Right lobe of liver (tissue), 6 donors: ENCODE measurements at regions not wholly inside any gene's neighbourhood (a gene's known extent, or its start where the extent isn't known, plus 50 kb on each side); places are given as distances from the start of the nearest gene placed in this dataset.
"Not testable (repeated sequence)": the region's sequence is repeated elsewhere in the genome, so short reads cannot be mapped to it uniquely, and the experiment has no call there.

Experiments
- ATAC-seq, 4 donors: fragments of 200-7000 bp; cut with Tn5 transposase; one replicate each; pipeline ENCODE4 v1.9.1; 2020; ENCODE audit warnings: mild to moderate bottlenecking in 4 of 4, moderate library complexity in 4 of 4
- DNase-seq, 3 donors: peaks; one replicate each; pipeline ENCODE4 v3.0.0-alpha.2; 2020
- H3K27ac ChIP-seq, 3 donors: fragments of 200-600 bp; one replicate each; pipeline ENCODE4 v1.8.0; 2022
- H3K27me3 ChIP-seq, 2 donors: fragments of 200-600 bp; one replicate each; pipeline ENCODE4 v1.8.0; 2022
- H3K36me3 ChIP-seq, 4 donors: fragments of 200-600 bp; sonication (generic) in 1 of 4; one replicate each; pipeline versions ENCODE4 v1.5.1 to v1.8.0; 2017 to 2022; ENCODE audit warnings: control low read depth in 1 of 4
- H3K4me1 ChIP-seq, 4 donors: fragments of 200-600 bp; sonication (generic) in 1 of 4; one replicate each; pipeline versions ENCODE4 v1.5.1 to v1.8.0; 2017 to 2022; ENCODE audit warnings: control low read depth in 1 of 4
- H3K4me3 ChIP-seq, 3 donors: fragments of 200-600 bp; one replicate each; pipeline ENCODE4 v1.8.0; 2022
- H3K9me3 ChIP-seq, 4 donors: fragments of 200-600 bp; sonication (generic) in 1 of 4; one replicate each; pipeline versions ENCODE4 v1.5.1 to v1.8.0; 2017 to 2022; ENCODE audit warnings: control low read depth in 1 of 4
- POLR2A ChIP-seq: fragments of 450-650 bp; IDR thresholded peaks from one replicate; pipeline ENCODE4 v1.6.1; 2017; ENCODE audit warnings: antibody characterized with exemption, mild to moderate bottlenecking
- WGBS: methylation state at CpG from one replicate; pipeline ENCODE4 v1.1.6; 2018; ENCODE audit warnings: low coverage, low lambda C conversion rate; ENCODE audit not compliant: insufficient coverage; ENCODE audit errors: missing lambda C conversion rate; 5-methylcytosine and 5-hydroxymethylcytosine counted together
- intact Hi-C, 2 donors: fragments of 100-400 bp; cut with DNase I; formaldehyde crosslinking; loops; one replicate each; pipeline versions ENCODE4 v1.11.2 to v1.14.1; 2022
- TF ChIP-seq, protein P1 (sequence below), 4 donors: fragments of 200-600 bp in 3 of 4; fragments of 450-650 bp in 1 of 4; IDR thresholded peaks; one replicate each; pipeline versions ENCODE4 v1.5.1 to v1.8.0; 2016 to 2022; ENCODE audit warnings: antibody characterized with exemption in 4 of 4, mild to moderate bottlenecking in 2 of 4
- donor health status: DM: no; HTN: yes; CAD: no.
- donor health status: DM: no; HTN: no; CAD: no.
- donor health status: DM: no; HTN: no; CAD: no.
- donor health status: DM: no; HTN: yes; CAD: no.
- donor health status: DM: no; HTN: yes; CAD: no.

DNA sequence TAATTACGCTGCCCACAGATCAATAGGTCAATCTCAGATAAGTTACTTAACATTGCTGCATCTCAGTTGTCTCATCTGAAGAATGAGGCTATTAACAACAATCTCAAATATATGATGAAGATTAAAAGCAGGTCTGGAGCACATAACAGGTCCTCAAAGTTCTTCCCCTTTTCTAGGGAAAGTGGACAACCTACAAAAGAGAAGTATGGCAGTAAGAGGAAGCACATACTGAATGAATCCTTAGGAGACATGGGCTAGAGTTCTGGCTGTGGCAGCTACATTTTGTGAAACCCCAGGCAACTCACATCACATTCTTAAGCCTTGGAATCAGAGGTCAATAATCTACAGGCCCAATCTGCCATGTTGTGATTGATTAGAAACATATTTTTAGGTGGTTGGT, 180.6 kb downstream of the PCTP start:
- 44% methylated on average over 1 of the region's 1 CpG for WGBS
- ATAC-seq = no peak
- Histone ChIP-seq H3K36me3 (no peaks in the 10 kb centered on the region), H3K4me3 (no peak overlapping the region), H3K27me3 (no peaks in the 10 kb centered on the region), H3K4me1 (no peaks in the 10 kb centered on the region), H3K27ac (no peak overlapping the region), H3K9me3 (no peaks in the 10 kb centered on the region)
- DNase-seq = no peak
- intact Hi-C loops = no loop called here
- TF ChIP-seq, protein P1, sequence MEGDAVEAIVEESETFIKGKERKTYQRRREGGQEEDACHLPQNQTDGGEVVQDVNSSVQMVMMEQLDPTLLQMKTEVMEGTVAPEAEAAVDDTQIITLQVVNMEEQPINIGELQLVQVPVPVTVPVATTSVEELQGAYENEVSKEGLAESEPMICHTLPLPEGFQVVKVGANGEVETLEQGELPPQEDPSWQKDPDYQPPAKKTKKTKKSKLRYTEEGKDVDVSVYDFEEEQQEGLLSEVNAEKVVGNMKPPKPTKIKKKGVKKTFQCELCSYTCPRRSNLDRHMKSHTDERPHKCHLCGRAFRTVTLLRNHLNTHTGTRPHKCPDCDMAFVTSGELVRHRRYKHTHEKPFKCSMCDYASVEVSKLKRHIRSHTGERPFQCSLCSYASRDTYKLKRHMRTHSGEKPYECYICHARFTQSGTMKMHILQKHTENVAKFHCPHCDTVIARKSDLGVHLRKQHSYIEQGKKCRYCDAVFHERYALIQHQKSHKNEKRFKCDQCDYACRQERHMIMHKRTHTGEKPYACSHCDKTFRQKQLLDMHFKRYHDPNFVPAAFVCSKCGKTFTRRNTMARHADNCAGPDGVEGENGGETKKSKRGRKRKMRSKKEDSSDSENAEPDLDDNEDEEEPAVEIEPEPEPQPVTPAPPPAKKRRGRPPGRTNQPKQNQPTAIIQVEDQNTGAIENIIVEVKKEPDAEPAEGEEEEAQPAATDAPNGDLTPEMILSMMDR (IDR thresholded peaks at IDR 0.05) = no peak
- no peak for TF ChIP-seq POLR2A

DNA sequence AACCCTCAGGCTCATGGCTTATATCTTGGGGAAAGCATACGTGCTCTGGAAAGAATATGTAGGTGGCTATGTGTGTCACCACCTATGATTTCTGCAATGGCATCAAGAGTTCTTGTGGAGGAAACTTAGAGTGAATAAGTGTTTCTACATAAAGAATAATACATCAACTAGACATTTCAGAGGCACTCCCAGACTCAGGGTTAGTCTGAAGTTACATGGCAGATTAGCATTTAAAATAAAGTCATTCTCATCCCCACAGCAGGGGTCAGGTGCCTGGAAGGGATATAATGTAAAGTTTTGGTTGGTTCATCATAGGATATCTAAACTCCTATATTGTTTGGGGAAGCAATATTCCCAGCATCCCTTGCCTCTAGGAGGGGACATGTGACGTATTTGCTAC, 182.1 kb downstream of the PCTP start:
- Histone ChIP-seq H3K4me1 (no peaks in the 10 kb centered on the region), H3K27ac (no peak overlapping the region), H3K27me3 (no peaks in the 10 kb centered on the region), H3K36me3 (no peaks in the 10 kb centered on the region), H3K4me3 (no peak overlapping the region), H3K9me3 (no peaks in the 10 kb centered on the region)
- 73% methylated on average over 2 of the region's 2 CpGs for WGBS
- intact Hi-C loops = no loop called here
- ATAC-seq = no peak
- no peak for TF ChIP-seq POLR2A
- TF ChIP-seq, protein P1 (IDR thresholded peaks at IDR 0.05) = no peak
- no peak for DNase-seq

DNA sequence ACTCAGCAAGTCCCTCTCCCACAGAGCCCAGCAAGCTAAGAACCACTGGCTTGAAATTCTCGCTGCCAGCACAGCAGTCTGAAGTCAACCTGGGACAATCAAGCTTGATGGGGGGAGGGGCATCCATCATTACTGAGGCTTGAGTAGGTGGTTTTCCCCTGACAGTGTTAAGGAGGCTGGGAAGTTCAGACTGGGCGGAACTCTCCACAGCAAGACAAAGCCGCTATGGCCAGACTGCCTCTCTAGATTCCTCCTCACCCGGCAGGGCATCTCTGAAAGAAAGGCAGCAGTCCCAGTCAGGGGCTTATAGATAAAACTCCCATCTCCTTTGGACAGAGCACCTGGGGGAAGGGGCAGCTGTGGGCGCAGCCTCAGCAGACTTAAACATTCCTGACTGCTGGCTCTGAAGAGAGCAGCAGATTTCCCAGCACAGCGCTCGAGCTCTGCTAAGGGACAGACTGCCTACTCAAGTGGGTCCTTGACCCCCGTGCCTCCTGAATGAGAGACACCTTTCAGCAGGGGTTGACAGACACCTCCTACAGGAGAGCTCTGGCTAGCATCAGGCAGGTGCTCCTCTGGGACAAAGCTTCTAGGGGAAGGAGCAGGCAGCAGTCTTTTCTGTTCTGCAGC, 188.4 kb downstream of the PCTP start:
- 39% methylated on average over 6 of the region's 8 CpGs for WGBS
- intact Hi-C loops, H3K4me1 ChIP-seq, H3K4me3 ChIP-seq, ATAC-seq, H3K36me3 ChIP-seq, H3K9me3 ChIP-seq, H3K27ac ChIP-seq, DNase-seq, H3K27me3 ChIP-seq: not testable (repeated sequence)

DNA sequence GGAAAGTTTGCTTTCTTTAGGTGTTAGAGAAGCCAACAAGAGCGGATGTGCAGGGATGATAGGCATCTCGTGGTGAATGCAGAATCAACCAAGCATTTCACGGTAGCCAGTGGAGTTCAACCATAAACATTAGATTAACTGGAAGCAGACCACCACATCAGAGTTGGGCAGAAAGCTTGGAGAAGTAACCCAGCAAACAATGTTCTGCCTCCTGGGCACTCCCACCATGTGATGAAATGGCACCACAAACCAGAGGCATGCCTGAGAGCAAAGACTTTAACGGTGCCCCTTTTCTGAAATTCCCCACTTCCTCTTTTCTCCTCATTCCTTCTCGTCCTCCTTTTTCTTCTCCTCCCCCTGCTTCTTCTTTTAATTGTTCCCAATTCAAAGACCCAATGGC, 193.5 kb upstream of the ANKFN1 start:
- no peak for TF ChIP-seq POLR2A
- TF ChIP-seq, protein P1 (IDR thresholded peaks at IDR 0.05) = no peak
- no peaks in the 10 kb centered on the region for H3K36me3 ChIP-seq
- no peaks in the 10 kb centered on the region for H3K4me1 ChIP-seq
- H3K27me3 ChIP-seq = no peaks in the 10 kb centered on the region
- intact Hi-C loops = no loop called here
- no peak for DNase-seq
- no peak overlapping the region for H3K27ac ChIP-seq
- no peaks in the 10 kb centered on the region for H3K9me3 ChIP-seq
- H3K4me3 ChIP-seq = no peak overlapping the region
- WGBS = 27% methylated on average over 4 of the region's 5 CpGs
- no peak for ATAC-seq

DNA sequence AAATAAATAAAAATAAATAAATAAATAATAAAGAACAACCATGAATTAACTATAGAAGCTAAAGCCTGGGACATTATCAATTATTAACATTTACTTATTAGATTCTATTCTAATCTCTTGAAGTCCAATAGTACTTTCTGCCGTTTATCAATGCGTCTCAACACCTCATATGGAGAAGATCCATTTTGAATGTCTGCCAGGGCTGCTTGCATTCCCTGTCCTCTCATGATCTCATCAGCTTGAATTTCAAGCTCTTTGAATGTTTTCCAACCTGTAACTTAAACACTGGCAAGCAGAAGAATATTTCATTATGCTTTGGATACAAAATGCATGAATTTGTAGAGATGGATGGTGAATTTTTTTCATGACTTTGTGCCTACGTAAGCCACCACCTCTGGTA, 191.9 kb upstream of the ANKFN1 start:
- Histone ChIP-seq H3K27me3 (no peaks in the 10 kb centered on the region), H3K4me1 (no peaks in the 10 kb centered on the region), H3K9me3 (no peaks in the 10 kb centered on the region), H3K36me3 (no peaks in the 10 kb centered on the region), H3K27ac (no peak overlapping the region), H3K4me3 (no peak overlapping the region)
- no peak for TF ChIP-seq POLR2A
- TF ChIP-seq, protein P1 (IDR thresholded peaks at IDR 0.05) = no peak
- intact Hi-C loops = no loop called here
- no peak for ATAC-seq
- DNase-seq = no peak
- WGBS = 90% methylated on average over 3 of the region's 3 CpGs
